ENCODE measurements at regions not wholly inside any gene's neighbourhood (a gene's known extent, or its start where the extent isn't known, plus 50 kb on each side); places are given as distances from the start of the nearest gene placed in this dataset.

DNA sequence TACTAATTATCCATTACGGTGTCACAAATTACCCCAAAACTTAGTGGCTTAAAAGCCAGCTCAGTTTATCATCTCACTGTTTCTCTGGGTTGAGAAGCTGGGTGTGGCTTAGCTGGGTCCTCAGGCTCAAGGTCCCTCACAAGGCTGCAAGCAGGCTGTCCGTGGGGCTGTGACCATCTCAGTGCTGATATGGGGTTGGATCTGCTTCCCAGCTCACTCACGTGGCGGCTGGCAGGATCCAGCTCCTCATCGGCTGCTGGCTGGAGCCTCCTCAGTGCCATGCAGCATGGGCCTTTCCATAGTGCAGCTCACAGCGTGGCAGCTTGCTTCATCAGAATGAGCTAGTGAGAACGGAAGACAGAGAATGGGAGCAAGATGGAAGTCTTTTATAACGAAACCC lies 128.5 kb upstream of the CPEB4 start:
- Histone ChIP-seq H3K23ac (ENCODE audit: insufficient read length, low read depth, low read length) (no peak overlapping the region), H3T11ph (ENCODE audit: low read length) (no peak overlapping the region), H2AK5ac (ENCODE audit: insufficient read length, low read length) (no peak overlapping the region), H3K27me3 (ENCODE audit: insufficient read depth, low read length) (no peaks in the 10 kb centered on the region; the same call in 1 of the 2 replicates), H4K8ac (replicated peaks; ENCODE audit: insufficient read length, low read depth, low read length) (no peak overlapping the region), H2BK15ac (ENCODE audit: low read depth, low read length) (no peak overlapping the region), H3K18ac (ENCODE audit: insufficient read length, low read depth, low read length) (no peak overlapping the region), H2BK120ac (ENCODE audit: low read depth, low read length, poor library complexity, severe bottlenecking) (no peak overlapping the region), H4K20me1 (ENCODE audit: control insufficient read depth, insufficient read depth, insufficient read length) (no peaks in the 10 kb centered on the region), H3K14ac (ENCODE audit: insufficient read depth, low read length) (no peak overlapping the region), H3K56ac (ENCODE audit: insufficient read length, low read depth, low read length) (no peak overlapping the region), H4K5ac (ENCODE audit: insufficient read length, low read depth, low read length) (no peak overlapping the region), H3K79me2 (ENCODE audit: insufficient read depth, low read length) (no peaks in the 10 kb centered on the region), H3K4me1 (ENCODE audit: insufficient read depth, low read length) (no peaks in the 10 kb centered on the region; the same call in 1 of the 2 replicates), H2BK20ac (ENCODE audit: low read depth, low read length, poor library complexity, severe bottlenecking) (no peak overlapping the region), H3K4me2 (ENCODE audit: insufficient read depth, insufficient read length, low read length) (no peak overlapping the region), H2BK12ac (ENCODE audit: insufficient read length, low read depth, low read length) (no peak overlapping the region), H4K91ac (ENCODE audit: insufficient read length, low read depth, low read length) (no peak overlapping the region), H2BK5ac (ENCODE audit: insufficient read length, low read length) (no peak overlapping the region), H3K9me3 (ENCODE audit: control insufficient read depth, low read depth, low read length) (no peaks in the 10 kb centered on the region), H3K79me1 (ENCODE audit: insufficient read depth, low read depth, low read length, poor library complexity, severe bottlenecking) (no peaks in the 10 kb centered on the region), H3K27ac (ENCODE audit: insufficient read length, low read depth, low read length) (no peak overlapping the region), H3K9ac (ENCODE audit: extremely low read depth, insufficient read length, low read length) (no peak overlapping the region), H2AFZ (ENCODE audit: low read length) (no peak overlapping the region), H3K23me2 (ENCODE audit: insufficient read length, low read depth, low read length, poor library complexity, severe bottlenecking) (no peaks in the 10 kb centered on the region), H3K4ac (ENCODE audit: low read depth, low read length) (no peak overlapping the region)
- H3K27me3 Mint-ChIP-seq (ENCODE audit: low read depth) = peaks cover 18% of the 10 kb centered on the region
- WGBS (ENCODE audit: extremely low coverage, insufficient read length, low lambda C conversion rate) = no CpG with 5 or more reads among the region's 8 CpGs
- H3K4me1 Mint-ChIP-seq = peaks cover 14% of the 10 kb centered on the region in 2 experiments
- no peak overlapping the region for H3K4me3 Mint-ChIP-seq
- H3K9me3 Mint-ChIP-seq = no peaks in the 10 kb centered on the region; a peak in 1 of 5 replicates
- no peak for DNase-seq
- TF ChIP-seq, protein P1, sequence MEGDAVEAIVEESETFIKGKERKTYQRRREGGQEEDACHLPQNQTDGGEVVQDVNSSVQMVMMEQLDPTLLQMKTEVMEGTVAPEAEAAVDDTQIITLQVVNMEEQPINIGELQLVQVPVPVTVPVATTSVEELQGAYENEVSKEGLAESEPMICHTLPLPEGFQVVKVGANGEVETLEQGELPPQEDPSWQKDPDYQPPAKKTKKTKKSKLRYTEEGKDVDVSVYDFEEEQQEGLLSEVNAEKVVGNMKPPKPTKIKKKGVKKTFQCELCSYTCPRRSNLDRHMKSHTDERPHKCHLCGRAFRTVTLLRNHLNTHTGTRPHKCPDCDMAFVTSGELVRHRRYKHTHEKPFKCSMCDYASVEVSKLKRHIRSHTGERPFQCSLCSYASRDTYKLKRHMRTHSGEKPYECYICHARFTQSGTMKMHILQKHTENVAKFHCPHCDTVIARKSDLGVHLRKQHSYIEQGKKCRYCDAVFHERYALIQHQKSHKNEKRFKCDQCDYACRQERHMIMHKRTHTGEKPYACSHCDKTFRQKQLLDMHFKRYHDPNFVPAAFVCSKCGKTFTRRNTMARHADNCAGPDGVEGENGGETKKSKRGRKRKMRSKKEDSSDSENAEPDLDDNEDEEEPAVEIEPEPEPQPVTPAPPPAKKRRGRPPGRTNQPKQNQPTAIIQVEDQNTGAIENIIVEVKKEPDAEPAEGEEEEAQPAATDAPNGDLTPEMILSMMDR (conservative IDR thresholded peaks at IDR 0.05) = no peak
- no peaks in the 10 kb centered on the region; a peak in 1 of 7 replicates for H3K36me3 Mint-ChIP-seq (ENCODE audit: insufficient read depth in 1 of 3, low read depth in 3 of 3)
- H3K27ac Mint-ChIP-seq = no peak overlapping the region

Data from H9 (cell line).